HEK293 (cell line): ENCODE measurements at regions not wholly inside any gene's neighbourhood (a gene's known extent, or its start where the extent isn't known, plus 50 kb on each side); places are given as distances from the start of the nearest gene placed in this dataset.

Source experiments
- BCL11A ChIP-seq: fragments of 450-650 bp; formaldehyde crosslinking; IDR thresholded peaks from 2 replicates; pipeline ENCODE4 v1.5.1; 2016; ENCODE audit warnings: low read depth, missing biosample characterization, missing genetic modification characterization
- CTCF ChIP-seq: fragments of 450-650 bp; formaldehyde crosslinking; IDR thresholded peaks from 2 replicates; pipeline ENCODE4 v1.5.1; 2016; ENCODE audit warnings: missing biosample characterization, missing genetic modification characterization
- HOXA7 ChIP-seq: sonication (generic); formaldehyde crosslinking; IDR thresholded peaks from 2 replicates; pipeline ENCODE4 v1.8.1; 2022; ENCODE audit warnings: missing genetic modification reagents, borderline replicate concordance
- TCF7L2 ChIP-seq: IDR thresholded peaks from 2 replicates; pipeline ENCODE4 v1.6.1; 2011; ENCODE audit warnings: low read depth, mild to moderate bottlenecking, inconsistent platforms, low read length, moderate library complexity, borderline replicate concordance
- ZBTB1 ChIP-seq: fragments of 450-650 bp; formaldehyde crosslinking; IDR thresholded peaks from 2 replicates; pipeline ENCODE4 v1.5.1; 2016; ENCODE audit warnings: missing biosample characterization, missing genetic modification characterization
- ZFP3 ChIP-seq: fragments of 450-650 bp; formaldehyde crosslinking; IDR thresholded peaks from 2 replicates; pipeline ENCODE4 v1.5.1; 2016; ENCODE audit warnings: low read depth, missing biosample characterization, missing genetic modification characterization
- ZNF449 ChIP-seq: fragments of 450-650 bp; formaldehyde crosslinking; IDR thresholded peaks from 2 replicates; pipeline ENCODE4 v1.5.1; 2017; ENCODE audit warnings: missing biosample characterization, mild to moderate bottlenecking, missing genetic modification characterization, moderate library complexity
- ZNF548 ChIP-seq: fragments of 450-650 bp; formaldehyde crosslinking; IDR thresholded peaks from 2 replicates; pipeline ENCODE4 v1.5.1; 2016; ENCODE audit warnings: missing biosample characterization, missing genetic modification characterization
- ZNF561 ChIP-seq: fragments of 450-650 bp; IDR thresholded peaks from 2 replicates; pipeline ENCODE4 v1.5.1; 2018; ENCODE audit warnings: missing biosample characterization, missing genetic modification characterization, borderline replicate concordance
- ZNF701 ChIP-seq: fragments of 450-650 bp; formaldehyde crosslinking; IDR thresholded peaks from 2 replicates; pipeline ENCODE4 v1.5.1; 2016; ENCODE audit warnings: missing biosample characterization, missing genetic modification characterization
- ZNF785 ChIP-seq: fragments of 450-650 bp; formaldehyde crosslinking; IDR thresholded peaks from 2 replicates; pipeline ENCODE4 v1.5.1; 2016; ENCODE audit warnings: missing biosample characterization, missing genetic modification characterization
- ZNF837 ChIP-seq: fragments of 450-650 bp; formaldehyde crosslinking; IDR thresholded peaks from 2 replicates; pipeline ENCODE4 v1.5.1; 2016; ENCODE audit warnings: missing biosample characterization, missing genetic modification characterization

- TF ChIP-seq CTCF (tag by site-specific recombination): no peak
- TF ChIP-seq ZBTB1 (tag by site-specific recombination): no peak
- TF ChIP-seq HOXA7: no peak
- no peak for TF ChIP-seq ZNF548
- no peak for TF ChIP-seq ZNF701 (tag by site-specific recombination)
- no peak for TF ChIP-seq ZNF837 (tag by site-specific recombination)
- TF ChIP-seq ZNF785 (tag by site-specific recombination): no peak
- no peak for TF ChIP-seq ZNF561
- no peak for TF ChIP-seq BCL11A (tag by site-specific recombination)
- no peak for TF ChIP-seq TCF7L2
- TF ChIP-seq ZFP3 (tag by site-specific recombination): no peak
- TF ChIP-seq ZNF449 (tag by site-specific recombination): no peak
These were observed 118.0 kb upstream of the TMEM260 start for GRCh38 chr14:56461276-56462275.
